SU-DHL-6 (cell line): ENCODE measurements at regions not wholly inside any gene's neighbourhood (a gene's known extent, or its start where the extent isn't known, plus 50 kb on each side); places are given as distances from the start of the nearest gene placed in this dataset.

ENCODE experiments used
- H2AFZ ChIP-seq: fragments of 200-600 bp; sonication (generic); 2 replicates; pipeline ENCODE4 v1.6.1; 2014; ENCODE audit warnings: low read depth, mild to moderate bottlenecking, moderate library complexity, mixed read lengths, antibody characterized with exemption, low read length; ENCODE audit not compliant: severe bottlenecking
- H3F3A ChIP-seq: fragments of 200-600 bp; shearing (Covaris generic); 2 replicates; pipeline ENCODE4 v1.6.0; 2016; ENCODE audit warnings: antibody characterized with exemption, mild to moderate bottlenecking; ENCODE audit not compliant: insufficient read depth
- H3K27ac ChIP-seq: fragments of 200-600 bp; sonication (generic); 2 replicates; pipeline ENCODE4 v1.5.1; 2016; ENCODE audit warnings: low read depth, mild to moderate bottlenecking, low read length, moderate library complexity, mixed read lengths
- H3K27me3 ChIP-seq: fragments of 200-600 bp; sonication (generic), shearing (Covaris generic); 2 replicates; pipeline ENCODE4 v1.6.0; 2014; ENCODE audit warnings: mild to moderate bottlenecking, low read length
- H3K36me3 ChIP-seq: fragments of 200-600 bp; sonication (generic); 2 replicates; pipeline ENCODE4 v1.6.1; 2014; ENCODE audit warnings: mild to moderate bottlenecking, low read length, mixed read lengths
- H3K4me2 ChIP-seq: fragments of 300-600, 200-600 bp; shearing (Covaris generic), sonication (generic); 2 replicates; pipeline ENCODE4 v1.6.0; 2014; ENCODE audit warnings: low read length, low read depth, mild to moderate bottlenecking; ENCODE audit not compliant: poor library complexity, severe bottlenecking
- H3K4me3 ChIP-seq: fragments of 200-600 bp; sonication (generic); 2 replicates; pipeline ENCODE4 v1.5.1; 2014; ENCODE audit warnings: antibody characterized with exemption, low read length, mild to moderate bottlenecking, mixed read lengths; ENCODE audit not compliant: insufficient read depth, poor library complexity, severe bottlenecking
- H3K79me2 ChIP-seq: fragments of 200-600 bp; sonication (generic); 2 replicates; pipeline ENCODE4 v1.6.1; 2014; ENCODE audit warnings: mild to moderate bottlenecking, low read length, moderate library complexity; ENCODE audit not compliant: insufficient read depth
- H3K9ac ChIP-seq: fragments of 200-600 bp; sonication (generic); 2 replicates; pipeline ENCODE4 v1.7.0; 2014; ENCODE audit warnings: mild to moderate bottlenecking, low read length
- H3K9me2 ChIP-seq: fragments of 200-600 bp; sonication (generic); replicated peaks from 2 replicates; pipeline ENCODE4 v1.6.1; 2014; ENCODE audit warnings: low read length; ENCODE audit not compliant: insufficient read depth
- H3K9me3 ChIP-seq: fragments of 200-600 bp; sonication (generic); 2 replicates; pipeline ENCODE4 v1.6.1; 2014; ENCODE audit warnings: low read length, mixed read lengths; ENCODE audit not compliant: insufficient read depth
- H4K20me1 ChIP-seq: fragments of 200-600 bp; sonication (generic); 2 replicates; pipeline ENCODE4 v1.6.1; 2014; ENCODE audit warnings: low read depth, mild to moderate bottlenecking, antibody characterized with exemption, low read length, moderate library complexity, mixed read lengths
- CTCF ChIP-seq: fragments of 200-600 bp; sonication (generic); IDR thresholded peaks from one replicate; pipeline ENCODE4 v1.5.1; 2017; ENCODE audit warnings: antibody characterized with exemption, mild to moderate bottlenecking, low read length, moderate library complexity; ENCODE audit not compliant: insufficient read depth, poor library complexity, severe bottlenecking
- EZH2phosphoT487 ChIP-seq: fragments of 200-600 bp; sonication (generic), shearing (Covaris generic); conservative IDR thresholded peaks from 2 replicates; pipeline ENCODE4 v1.6.1; 2018; ENCODE audit warnings: mild to moderate bottlenecking, antibody characterized with exemption, low read length, moderate library complexity, mixed read lengths

DNA sequence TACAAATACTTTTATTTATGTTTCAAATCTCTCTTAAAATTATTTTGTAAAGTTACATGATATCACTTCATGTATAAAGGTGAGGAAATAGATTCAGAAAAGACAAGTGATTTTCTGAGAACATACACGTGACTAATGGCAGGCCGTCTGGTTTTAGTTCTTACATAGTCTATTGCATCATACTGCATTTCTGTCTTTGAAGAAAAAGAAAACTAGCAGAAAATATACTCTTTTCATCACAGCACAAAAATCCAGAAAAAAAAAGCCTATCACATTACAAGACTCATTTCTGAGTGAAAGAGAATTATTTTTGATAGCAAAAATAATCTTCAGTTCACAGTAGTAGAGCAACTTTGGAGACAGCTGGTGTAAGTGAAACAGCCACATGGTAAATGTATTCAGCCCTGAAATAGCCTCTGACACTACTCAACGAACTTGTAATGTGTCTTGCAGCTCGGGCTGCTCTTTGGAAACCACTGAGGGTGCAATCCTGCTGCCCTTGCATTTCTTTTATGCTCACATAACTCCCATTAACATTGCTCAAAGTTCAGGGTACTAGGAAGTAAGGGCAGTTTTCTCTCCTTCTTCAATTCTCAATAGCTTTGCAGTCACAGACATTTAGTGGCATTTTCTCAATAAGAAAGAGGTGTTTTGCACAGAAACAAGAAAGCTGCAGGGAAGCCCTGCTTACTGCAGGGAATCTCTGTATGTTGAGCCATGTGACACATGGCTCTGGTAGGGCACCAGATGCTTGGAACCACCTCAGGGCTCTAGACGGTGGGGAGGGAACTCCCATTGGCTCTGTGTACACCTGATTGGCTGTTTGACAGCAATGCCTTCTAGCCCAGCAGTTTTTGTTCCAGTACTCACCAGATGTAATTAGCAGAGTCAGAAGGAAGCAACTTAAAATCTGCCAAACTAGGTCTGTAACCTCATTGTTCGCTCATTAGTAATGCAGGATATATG is 845.3 kb upstream of the PTPRD start:
- no peaks in the 10 kb centered on the region for H4K20me1 ChIP-seq
- no peaks in the 10 kb centered on the region for H3K9me3 ChIP-seq
- TF ChIP-seq EZH2phosphoT487, result no peak
- no peaks in the 10 kb centered on the region for H3K79me2 ChIP-seq
- no peak overlapping the region for H3K4me3 ChIP-seq
- H2AFZ ChIP-seq, result no peak overlapping the region
- H3K4me2 ChIP-seq, result no peak overlapping the region
- no peaks in the 10 kb centered on the region for H3K27me3 ChIP-seq
- no peak overlapping the region for H3K27ac ChIP-seq
- H3K36me3 ChIP-seq, result no peaks in the 10 kb centered on the region
- no peak overlapping the region for H3K9ac ChIP-seq
- 0 out of 2 replicates have a peak, but pooled peaks cover 4% of the 10 kb centered on the region for H3K9me2 ChIP-seq
- H3F3A ChIP-seq, result no peaks in the 10 kb centered on the region

GRCh38 chr9:11469745-11470144 is 856.9 kb upstream of the PTPRD start:
- no peak for TF ChIP-seq EZH2phosphoT487
- TF ChIP-seq CTCF, result no peak
- Histone ChIP-seq H3K79me2 (no peaks in the 10 kb centered on the region), H3K27me3 (no peaks in the 10 kb centered on the region), H3K4me2 (no peak overlapping the region), H4K20me1 (no peaks in the 10 kb centered on the region), H3K36me3 (no peaks in the 10 kb centered on the region), H3K9me3 (no peaks in the 10 kb centered on the region), H3K9ac (no peak overlapping the region), H3K4me3 (no peak overlapping the region), H2AFZ (no peak overlapping the region), H3K27ac (no peak overlapping the region), H3K9me2 (no peaks in the 10 kb centered on the region), H3F3A (no peaks in the 10 kb centered on the region)

DNA sequence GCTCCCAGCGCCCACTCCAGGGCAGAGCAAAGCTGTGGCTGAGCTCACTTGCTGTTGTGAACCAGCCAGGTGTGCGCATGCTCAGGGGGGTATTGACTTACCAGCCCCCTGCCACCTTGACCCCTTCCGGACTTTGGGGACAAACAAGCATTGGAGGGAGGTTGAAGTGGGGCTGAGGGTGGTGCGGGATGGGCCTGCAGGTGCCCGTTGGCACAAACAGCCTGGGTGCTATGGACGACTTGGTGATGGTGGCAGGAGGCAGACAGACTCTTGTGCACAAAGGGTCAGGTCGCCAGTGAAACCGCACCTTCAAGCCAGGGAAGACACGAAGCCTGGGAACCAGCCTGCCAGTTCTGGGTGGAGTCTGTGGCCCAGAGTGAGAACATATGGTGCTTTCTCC is 858.5 kb upstream of the PTPRD start:
- H3K36me3 ChIP-seq, result no peaks in the 10 kb centered on the region

More for the DNA sequence above, 858.5 kb upstream of the PTPRD start:
- Histone ChIP-seq H3K4me3 (no peak overlapping the region), H3K9me3 (no peaks in the 10 kb centered on the region), H3F3A (no peaks in the 10 kb centered on the region), H2AFZ (no peak overlapping the region), H3K4me2 (no peak overlapping the region), H3K9ac (no peak overlapping the region), H3K9me2 (no peaks in the 10 kb centered on the region), H3K27ac (no peak overlapping the region), H4K20me1 (no peaks in the 10 kb centered on the region), H3K27me3 (no peaks in the 10 kb centered on the region), H3K79me2 (no peaks in the 10 kb centered on the region)
- TF ChIP-seq EZH2phosphoT487 (no peak), CTCF (no peak)
